Activated T-helper 1 cell treated with anti-CD3 and anti-CD28 coated beads, Interleukin-12 subunit alpha, Interleukin-12 subunit beta, Interleukin-2, Interleukin-4 antibody, amounts not matched to agents 30 ng/mL and 10 ng/mL and 1 ng/mL, durations not matched to agents 14 hours and 24 hours and 36 hours (primary cell): ENCODE measurements at regions not wholly inside any gene's neighbourhood (a gene's known extent, or its start where the extent isn't known, plus 50 kb on each side); places are given as distances from the start of the nearest gene placed in this dataset.
"Not testable (repeated sequence)": the region's sequence is repeated elsewhere in the genome, so short reads cannot be mapped to it uniquely, and the experiment has no call there.

ENCODE experiments used
- DNase-seq: peaks from one replicate; pipeline ENCODE4 v3.0.0; 2021; ENCODE audit warnings: low spot score
- H3K27ac Mint-ChIP-seq: one replicate; pipeline ENCODE4 v1.8.0; 2021; ENCODE audit warnings: mild to moderate bottlenecking, mixed read lengths
- H3K27me3 Mint-ChIP-seq: one replicate; pipeline ENCODE4 v1.8.0; 2022; ENCODE audit warnings: mild to moderate bottlenecking, moderate library complexity, mixed read lengths; ENCODE audit not compliant: insufficient read depth
- H3K36me3 Mint-ChIP-seq: one replicate; pipeline ENCODE4 v1.8.0; 2021; ENCODE audit warnings: low read depth, mixed read lengths
- H3K4me1 Mint-ChIP-seq: one replicate; pipeline ENCODE4 v1.8.0; 2021; ENCODE audit warnings: low read depth, mixed read lengths
- H3K4me3 Mint-ChIP-seq: one replicate; pipeline ENCODE4 v1.8.0; 2021; ENCODE audit warnings: mild to moderate bottlenecking, moderate library complexity, mixed read lengths
- H3K9me3 Mint-ChIP-seq: one replicate; pipeline ENCODE4 v1.8.0; 2021; ENCODE audit warnings: mixed read lengths
- intact Hi-C: fragments of 100-400 bp; cut with micrococcal nuclease; formaldehyde crosslinking; loops from one replicate; pipeline ENCODE4 v1.15.1; 2024

DNA sequence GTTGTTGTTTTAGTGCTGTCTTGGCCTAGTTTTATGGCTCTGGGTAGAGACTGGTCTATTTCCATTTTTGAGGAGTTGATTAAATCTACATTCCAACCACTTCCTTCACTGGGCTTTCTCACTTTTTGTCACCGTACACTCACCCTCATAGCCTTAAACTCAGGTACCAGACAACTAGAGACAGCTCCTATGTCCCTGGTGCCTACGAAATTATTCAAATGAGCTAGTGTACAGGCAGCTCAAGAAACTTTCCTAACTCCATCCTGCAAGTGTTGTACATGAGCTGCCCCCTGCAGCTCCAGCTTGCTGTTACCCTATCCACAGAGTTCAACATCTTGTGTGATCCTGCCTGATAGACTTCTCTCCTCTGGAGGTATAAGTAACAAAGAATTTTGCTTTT lies 704.8 kb upstream of the RGS18 start:
- H3K36me3 Mint-ChIP-seq = no peaks in the 10 kb centered on the region
- H3K4me1 Mint-ChIP-seq = no peaks in the 10 kb centered on the region
- no peak for DNase-seq
- intact Hi-C loops = no loop called here
- H3K27ac Mint-ChIP-seq = no peak overlapping the region
- peaks cover 4% of the 10 kb centered on the region for H3K9me3 Mint-ChIP-seq
- H3K4me3 Mint-ChIP-seq = no peak overlapping the region
- no peaks in the 10 kb centered on the region for H3K27me3 Mint-ChIP-seq

DNA sequence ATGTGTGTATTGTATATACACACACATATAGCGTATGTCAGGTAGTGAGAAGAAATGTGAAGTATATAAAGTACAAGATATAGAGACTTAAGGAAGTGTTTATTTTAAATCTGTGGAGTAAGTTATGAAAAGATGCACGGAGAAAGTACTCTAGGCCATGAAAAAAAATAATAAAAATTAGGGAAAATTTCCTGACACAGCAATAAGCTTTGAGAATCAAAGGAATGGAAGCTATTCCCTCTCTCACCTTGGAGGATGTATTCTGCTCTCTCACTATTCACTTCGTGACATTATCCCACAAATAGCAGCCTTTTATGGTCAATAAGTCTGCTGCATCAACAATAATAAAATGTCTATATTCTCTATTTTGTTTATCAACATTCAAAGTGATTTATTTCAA lies 700.4 kb upstream of the RGS18 start:
- no peak for DNase-seq
- Mint-ChIP-seq H3K27me3 (no peaks in the 10 kb centered on the region), H3K27ac (no peak overlapping the region), H3K4me3 (no peak overlapping the region), H3K4me1 (no peaks in the 10 kb centered on the region), H3K36me3 (no peaks in the 10 kb centered on the region), H3K9me3 (no peaks in the 10 kb centered on the region)
- intact Hi-C loops = no loop called here

DNA sequence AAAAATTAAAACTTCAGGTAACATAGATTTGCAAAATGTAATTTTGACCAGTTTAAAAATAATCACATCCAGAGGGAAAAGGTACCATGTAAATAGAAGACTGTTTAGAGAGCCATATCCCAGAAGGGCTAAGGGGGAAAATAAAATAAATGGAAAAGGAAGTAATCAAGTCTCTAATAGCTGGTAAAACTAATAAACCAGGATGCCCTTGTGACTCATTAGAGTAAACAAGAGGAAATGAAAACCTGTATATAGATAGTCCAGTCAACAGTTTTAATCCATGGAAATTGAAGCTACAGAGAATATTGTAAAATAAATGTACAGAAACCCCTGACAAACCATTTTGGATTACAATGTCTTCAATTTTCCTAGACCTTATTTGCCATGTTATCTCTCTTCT lies 698.0 kb upstream of the RGS18 start:
- H3K27ac Mint-ChIP-seq = no peak overlapping the region
- DNase-seq = no peak
- intact Hi-C loops = no loop called here
- no peak overlapping the region for H3K4me3 Mint-ChIP-seq
- H3K27me3 Mint-ChIP-seq = no peaks in the 10 kb centered on the region
- H3K4me1 Mint-ChIP-seq = no peaks in the 10 kb centered on the region
- no peaks in the 10 kb centered on the region for H3K36me3 Mint-ChIP-seq
- no peaks in the 10 kb centered on the region for H3K9me3 Mint-ChIP-seq

DNA sequence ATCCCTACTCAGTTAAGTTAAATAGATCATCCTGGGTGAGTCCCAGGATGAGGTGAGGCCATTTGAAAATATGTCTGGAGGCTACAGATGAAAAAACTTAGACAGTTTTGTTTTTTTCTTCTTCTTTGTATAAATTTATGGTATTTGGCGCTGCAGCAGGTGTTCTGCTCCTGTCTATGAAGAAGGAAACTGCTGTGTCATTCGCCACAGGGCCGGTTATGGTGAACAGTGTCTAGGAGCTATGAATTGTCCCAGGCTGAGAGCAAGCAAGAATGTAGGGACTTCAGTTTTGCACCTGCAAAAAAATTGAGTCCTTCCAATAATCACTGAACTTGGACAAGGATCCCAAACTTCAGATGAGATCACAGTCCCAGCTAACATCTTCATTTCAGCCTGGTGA lies 674.3 kb upstream of the RGS18 start:
- no peaks in the 10 kb centered on the region for H3K36me3 Mint-ChIP-seq
- no peak overlapping the region for H3K4me3 Mint-ChIP-seq
- no peaks in the 10 kb centered on the region for H3K27me3 Mint-ChIP-seq
- no peaks in the 10 kb centered on the region for H3K4me1 Mint-ChIP-seq
- no peak for DNase-seq
- no peaks in the 10 kb centered on the region for H3K9me3 Mint-ChIP-seq
- no peak overlapping the region for H3K27ac Mint-ChIP-seq
- intact Hi-C loops = no loop called here

DNA sequence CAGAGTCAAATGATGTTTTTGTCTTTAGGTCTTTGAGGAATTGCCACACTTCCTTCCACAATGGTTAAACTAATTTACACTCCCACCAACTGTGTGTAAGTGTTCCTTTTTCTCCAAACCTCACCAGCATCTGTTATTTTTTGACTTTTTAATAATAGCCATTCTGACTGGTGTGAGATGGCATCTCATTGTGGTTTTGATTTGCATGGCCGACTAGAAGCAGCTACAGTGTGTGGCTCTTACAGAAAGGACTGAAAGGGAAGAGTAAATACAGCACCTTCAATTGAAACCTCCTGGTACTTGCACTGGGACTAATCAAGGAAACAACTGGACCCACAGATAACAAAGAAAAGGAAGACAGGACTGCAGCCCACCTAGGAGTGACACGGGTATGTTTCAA lies 668.0 kb upstream of the RGS18 start:
- Mint-ChIP-seq H3K4me3 (no peak overlapping the region), H3K27me3 (peaks cover 2% of the 10 kb centered on the region), H3K36me3 (no peaks in the 10 kb centered on the region), H3K9me3 (peaks cover 5% of the 10 kb centered on the region), H3K27ac (no peak overlapping the region), H3K4me1 (no peaks in the 10 kb centered on the region)
- intact Hi-C loops = no loop called here
- no peak for DNase-seq

DNA sequence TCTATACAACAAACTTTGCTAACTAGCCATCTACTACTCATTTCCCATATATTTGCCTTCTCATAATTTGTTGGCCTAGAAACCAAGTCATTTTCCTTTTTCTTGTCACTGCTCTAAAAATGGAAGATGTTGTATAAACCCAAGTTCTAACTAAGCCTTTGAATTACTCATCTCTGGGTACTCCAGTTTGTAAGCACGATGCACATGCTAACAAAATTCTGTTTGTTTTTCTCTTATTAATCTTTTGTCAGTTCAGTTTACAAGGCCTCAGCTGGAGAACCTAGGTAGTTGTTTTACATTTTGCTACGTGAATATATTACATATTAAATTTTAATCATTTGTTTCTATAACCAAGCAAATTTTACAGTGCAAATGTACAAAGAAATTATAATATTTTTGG lies 663.2 kb upstream of the RGS18 start:
- no peak overlapping the region for H3K27ac Mint-ChIP-seq
- no peak overlapping the region for H3K4me3 Mint-ChIP-seq
- peaks cover 2% of the 10 kb centered on the region for H3K27me3 Mint-ChIP-seq
- H3K36me3 Mint-ChIP-seq = no peaks in the 10 kb centered on the region
- no peaks in the 10 kb centered on the region for H3K4me1 Mint-ChIP-seq
- intact Hi-C loops = no loop called here
- peaks cover 5% of the 10 kb centered on the region for H3K9me3 Mint-ChIP-seq
- no peak for DNase-seq

DNA sequence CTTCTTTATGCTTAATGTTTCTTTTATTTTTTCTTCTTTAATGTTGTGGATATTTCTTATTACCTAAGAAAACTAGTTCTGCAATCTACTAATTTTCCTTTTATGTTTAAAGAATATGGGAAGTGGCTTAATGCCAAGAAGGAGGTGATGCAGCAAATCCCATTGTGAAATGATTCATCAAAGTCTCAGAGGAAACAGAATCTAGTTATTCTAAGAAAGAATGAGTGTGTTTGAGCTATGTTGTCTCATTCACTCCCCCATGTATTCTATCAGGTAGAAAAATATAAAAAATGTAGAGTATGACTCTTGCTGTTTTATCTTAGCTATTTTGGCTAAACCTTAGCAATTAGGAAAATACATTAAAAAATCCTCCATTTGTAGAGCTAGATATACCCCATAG lies 659.9 kb upstream of the RGS18 start:
- H3K4me1 Mint-ChIP-seq = no peaks in the 10 kb centered on the region
- no peak overlapping the region for H3K4me3 Mint-ChIP-seq
- no peak for DNase-seq
- H3K9me3 Mint-ChIP-seq = no peaks in the 10 kb centered on the region
- no peaks in the 10 kb centered on the region for H3K36me3 Mint-ChIP-seq
- no peak overlapping the region for H3K27ac Mint-ChIP-seq
- no peaks in the 10 kb centered on the region for H3K27me3 Mint-ChIP-seq
- intact Hi-C loops = no loop called here

DNA sequence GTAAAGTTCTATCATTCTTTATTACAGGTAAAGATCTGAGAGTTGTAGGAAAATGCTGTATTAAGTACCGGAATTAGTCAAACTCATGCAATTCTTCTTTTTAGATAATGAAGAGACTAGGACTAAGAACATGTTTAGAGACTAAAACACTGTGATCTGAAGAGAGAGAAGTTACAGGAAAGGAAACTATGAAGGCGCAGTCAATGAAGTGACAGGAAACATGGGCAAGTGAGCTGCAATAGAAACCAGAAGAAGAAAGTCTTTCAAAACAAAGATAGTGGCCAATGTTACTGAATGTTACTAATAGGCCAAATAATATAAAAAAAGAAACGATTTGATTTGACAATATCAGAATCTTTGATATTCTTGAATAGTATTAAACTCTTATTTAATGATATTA lies 659.4 kb upstream of the RGS18 start:
- H3K27me3 Mint-ChIP-seq = no peaks in the 10 kb centered on the region
- DNase-seq = no peak
- no peaks in the 10 kb centered on the region for H3K36me3 Mint-ChIP-seq
- H3K27ac Mint-ChIP-seq = no peak overlapping the region
- H3K9me3 Mint-ChIP-seq = no peaks in the 10 kb centered on the region
- intact Hi-C loops = no loop called here
- H3K4me1 Mint-ChIP-seq = no peaks in the 10 kb centered on the region
- H3K4me3 Mint-ChIP-seq = no peak overlapping the region

- no peak overlapping the region for H3K4me3 Mint-ChIP-seq
- no peak for DNase-seq
- H3K36me3 Mint-ChIP-seq = no peaks in the 10 kb centered on the region
- H3K27ac Mint-ChIP-seq = no peak overlapping the region
- no peaks in the 10 kb centered on the region for H3K4me1 Mint-ChIP-seq
- intact Hi-C loops = no loop called here
- no peaks in the 10 kb centered on the region for H3K27me3 Mint-ChIP-seq
- H3K9me3 Mint-ChIP-seq = peaks cover 3% of the 10 kb centered on the region
These were observed 653.3 kb upstream of the RGS18 start for GRCh38 chr1:191504999-191505398.

- no peaks in the 10 kb centered on the region for H3K36me3 Mint-ChIP-seq
- H3K27me3 Mint-ChIP-seq = no peaks in the 10 kb centered on the region
- DNase-seq = no peak
- intact Hi-C loops = no loop called here
- no peak overlapping the region for H3K4me3 Mint-ChIP-seq
- H3K9me3 Mint-ChIP-seq = peaks cover 3% of the 10 kb centered on the region
- H3K4me1 Mint-ChIP-seq = no peaks in the 10 kb centered on the region
- no peak overlapping the region for H3K27ac Mint-ChIP-seq
These were observed 650.0 kb upstream of the RGS18 start for GRCh38 chr1:191508239-191508638.

- H3K27me3 Mint-ChIP-seq, H3K27ac Mint-ChIP-seq, H3K4me3 Mint-ChIP-seq, H3K9me3 Mint-ChIP-seq, H3K36me3 Mint-ChIP-seq, DNase-seq, H3K4me1 Mint-ChIP-seq, intact Hi-C loops: not testable (repeated sequence)
These were observed 646.8 kb upstream of the RGS18 start for GRCh38 chr1:191511480-191511879.

GRCh38 chr1:191517826-191518225 lies 640.4 kb upstream of the RGS18 start:
- Mint-ChIP-seq H3K27ac (no peak overlapping the region), H3K4me1 (no peaks in the 10 kb centered on the region), H3K4me3 (no peak overlapping the region), H3K9me3 (no peaks in the 10 kb centered on the region), H3K36me3 (no peaks in the 10 kb centered on the region), H3K27me3 (no peaks in the 10 kb centered on the region)
- DNase-seq = no peak
- intact Hi-C loops = no loop called here

DNA sequence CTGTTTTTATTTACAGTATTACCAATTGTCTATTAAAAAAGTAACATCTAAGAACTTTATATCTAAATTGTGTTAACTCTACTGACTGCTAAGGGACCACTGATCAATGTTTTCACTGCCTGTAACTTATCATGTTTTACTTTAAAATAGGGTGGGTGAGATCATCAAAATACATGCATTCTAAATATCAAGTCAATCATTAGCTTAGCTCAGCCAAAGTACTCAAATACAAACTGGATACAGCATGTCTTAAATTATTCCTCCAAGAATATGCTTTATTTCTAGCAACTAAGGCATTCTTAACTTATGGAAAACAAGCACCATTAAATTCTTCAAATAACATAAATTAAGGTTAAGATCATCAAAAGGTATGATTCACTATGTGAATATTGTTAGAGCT lies 638.7 kb upstream of the RGS18 start:
- Mint-ChIP-seq H3K27ac (no peak overlapping the region), H3K27me3 (no peaks in the 10 kb centered on the region), H3K9me3 (no peaks in the 10 kb centered on the region), H3K36me3 (no peaks in the 10 kb centered on the region), H3K4me1 (no peaks in the 10 kb centered on the region), H3K4me3 (no peak overlapping the region)
- intact Hi-C loops = no loop called here
- DNase-seq = no peak

DNA sequence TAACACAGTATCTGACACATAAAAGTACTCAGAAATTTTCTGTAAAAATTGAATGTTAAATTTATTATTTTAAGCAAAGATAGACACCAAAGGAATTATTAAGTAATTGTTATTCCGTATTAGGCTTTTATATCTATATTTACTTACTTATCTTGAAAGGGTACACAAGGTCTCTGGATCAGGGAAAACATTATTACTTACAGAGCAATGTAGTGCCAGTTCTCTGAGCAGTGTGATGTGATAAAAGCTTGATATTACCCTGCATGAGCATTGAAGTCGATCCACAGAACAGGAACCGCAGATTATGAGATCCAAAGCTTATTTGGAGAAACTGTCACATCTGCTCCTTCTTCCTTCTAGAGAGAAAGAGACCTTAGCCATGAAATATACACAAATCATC lies 637.9 kb upstream of the RGS18 start:
- H3K4me3 Mint-ChIP-seq = no peak overlapping the region
- DNase-seq = no peak
- H3K36me3 Mint-ChIP-seq = no peaks in the 10 kb centered on the region
- no peaks in the 10 kb centered on the region for H3K4me1 Mint-ChIP-seq
- no peak overlapping the region for H3K27ac Mint-ChIP-seq
- no peaks in the 10 kb centered on the region for H3K9me3 Mint-ChIP-seq
- intact Hi-C loops = no loop called here
- no peaks in the 10 kb centered on the region for H3K27me3 Mint-ChIP-seq
